ENCODE measurements at regions not wholly inside any gene's neighbourhood (a gene's known extent, or its start where the extent isn't known, plus 50 kb on each side); places are given as distances from the start of the nearest gene placed in this dataset.

- no peaks in the 10 kb centered on the region for H3K36me3 Mint-ChIP-seq (ENCODE audit: low read depth)
- H3K4me1 Mint-ChIP-seq: no peaks in the 10 kb centered on the region
- H3K9me3 Mint-ChIP-seq: peaks cover 2% of the 10 kb centered on the region
- H3K27ac Mint-ChIP-seq (ENCODE audit: unreplicated experiment): no peak overlapping the region
- no peak for TF ChIP-seq CTCF (conservative IDR thresholded peaks at IDR 0.05)
- no peak overlapping the region for H3K4me3 Mint-ChIP-seq
- no peak for DNase-seq (ENCODE audit: low read depth, low spot score)
- no peaks in the 10 kb centered on the region for H3K27me3 Mint-ChIP-seq (ENCODE audit: low read depth)
These were observed 280.9 kb upstream of the SIX2 start for GRCh38 chr2:45289997-45290709.

GRCh38 chr2:45288532-45289417 is 279.5 kb upstream of the SIX2 start:
- no peaks in the 10 kb centered on the region for H3K27me3 Mint-ChIP-seq (ENCODE audit: low read depth)
- no peak for TF ChIP-seq CTCF (conservative IDR thresholded peaks at IDR 0.05)
- H3K36me3 Mint-ChIP-seq (ENCODE audit: low read depth): no peaks in the 10 kb centered on the region
- no peak overlapping the region for H3K4me3 Mint-ChIP-seq
- H3K27ac Mint-ChIP-seq (ENCODE audit: unreplicated experiment): no peak overlapping the region
- peaks cover 2% of the 10 kb centered on the region for H3K9me3 Mint-ChIP-seq
- H3K4me1 Mint-ChIP-seq: no peaks in the 10 kb centered on the region
- no peak for DNase-seq (ENCODE audit: low read depth, low spot score)

GRCh38 chr2:45287045-45287444 is 277.8 kb upstream of the SIX2 start:
- H3K4me3 Mint-ChIP-seq: no peak overlapping the region
- no peaks in the 10 kb centered on the region for H3K27me3 Mint-ChIP-seq (ENCODE audit: low read depth)
- no peaks in the 10 kb centered on the region for H3K4me1 Mint-ChIP-seq
- H3K27ac Mint-ChIP-seq (ENCODE audit: unreplicated experiment): no peak overlapping the region
- peaks cover 2% of the 10 kb centered on the region for H3K9me3 Mint-ChIP-seq
- H3K36me3 Mint-ChIP-seq (ENCODE audit: low read depth): no peaks in the 10 kb centered on the region
- no peak for TF ChIP-seq CTCF (conservative IDR thresholded peaks at IDR 0.05)
- no peak for DNase-seq (ENCODE audit: low read depth, low spot score)

DNA sequence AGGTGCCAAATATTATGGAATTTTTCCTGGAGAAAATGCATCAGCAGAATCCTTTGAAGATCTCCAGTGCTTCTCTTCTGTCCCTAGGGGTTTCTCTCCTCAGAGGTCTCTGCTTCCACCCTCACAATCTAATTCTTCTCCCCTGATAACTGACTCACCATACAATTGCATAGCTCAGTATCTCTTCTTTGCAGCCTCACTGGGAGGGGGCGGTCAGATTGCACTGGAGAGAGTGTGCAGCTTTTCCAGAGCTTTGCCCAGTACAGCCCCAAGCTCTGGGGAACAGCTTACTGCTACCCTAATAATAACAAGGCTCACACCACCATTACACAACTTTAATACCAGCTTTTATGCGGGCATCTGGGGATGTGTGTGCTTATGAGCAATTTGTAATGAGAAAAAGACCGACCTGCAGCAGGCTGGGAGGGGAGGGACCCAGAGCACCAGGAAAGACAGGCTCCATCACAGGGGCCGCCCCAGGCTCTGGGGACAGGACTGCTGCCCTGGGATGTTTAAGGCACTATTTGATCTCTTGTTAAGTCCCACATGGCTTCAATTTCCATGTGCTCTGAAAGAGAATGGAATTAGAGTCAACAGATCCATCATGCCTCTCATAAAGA is 276.6 kb upstream of the SIX2 start:
- H3K4me1 Mint-ChIP-seq: no peaks in the 10 kb centered on the region
- H3K27ac Mint-ChIP-seq (ENCODE audit: unreplicated experiment): no peak overlapping the region
- H3K36me3 Mint-ChIP-seq (ENCODE audit: low read depth): no peaks in the 10 kb centered on the region
- no peak overlapping the region for H3K4me3 Mint-ChIP-seq
- H3K27me3 Mint-ChIP-seq (ENCODE audit: low read depth): no peaks in the 10 kb centered on the region
- no peak for TF ChIP-seq CTCF (conservative IDR thresholded peaks at IDR 0.05)
- no peaks in the 10 kb centered on the region for H3K9me3 Mint-ChIP-seq
- no peak for DNase-seq (ENCODE audit: low read depth, low spot score)

DNA sequence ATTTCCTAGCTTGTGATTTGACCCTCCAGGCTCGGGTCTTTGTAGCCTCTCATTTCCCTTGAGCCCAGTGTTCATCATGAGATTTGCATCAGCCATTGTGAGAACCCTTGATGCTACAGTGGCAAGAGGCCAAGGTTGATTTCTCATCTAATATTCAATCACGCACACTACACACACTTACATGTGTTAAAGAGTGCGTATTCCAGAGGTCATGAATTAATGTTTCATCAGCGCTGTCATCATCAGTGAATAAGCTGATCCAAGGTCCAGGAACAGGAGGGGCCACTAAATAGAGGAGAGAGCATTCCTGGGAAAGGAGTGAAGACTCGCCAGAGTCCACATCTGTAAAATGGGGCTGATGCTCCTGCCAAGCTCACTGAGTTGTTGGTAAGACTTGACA is 276.1 kb upstream of the SIX2 start:
- DNase-seq (ENCODE audit: low read depth, low spot score): no peak
- Mint-ChIP-seq H3K4me3 (no peak overlapping the region), H3K27ac (ENCODE audit: unreplicated experiment) (no peak overlapping the region), H3K27me3 (ENCODE audit: low read depth) (no peaks in the 10 kb centered on the region), H3K36me3 (ENCODE audit: low read depth) (no peaks in the 10 kb centered on the region), H3K9me3 (no peaks in the 10 kb centered on the region), H3K4me1 (no peaks in the 10 kb centered on the region)
- TF ChIP-seq CTCF (conservative IDR thresholded peaks at IDR 0.05): no peak

All from neural crest cell (in vitro differentiated cells).